Esophagus muscularis mucosa (tissue), 4 donors: ENCODE measurements at regions not wholly inside any gene's neighbourhood (a gene's known extent, or its start where the extent isn't known, plus 50 kb on each side); places are given as distances from the start of the nearest gene placed in this dataset.

Experiments used
- DNase-seq: peaks from one replicate; pipeline ENCODE4 v3.0.0-alpha.2; 2017; ENCODE audit errors: extremely low spot score
- H3K27ac ChIP-seq, 4 donors: fragments of 200-600 bp; sonication (generic); replicated peaks in 1 of 4; 1 replicate in 3 of 4; 2 replicates in 1 of 4; pipeline ENCODE4 v1.5.1; 2016 to 2019; ENCODE audit warnings: mild to moderate bottlenecking in 1 of 4
- H3K27me3 ChIP-seq, 4 donors: fragments of 200-600 bp; sonication (generic); one replicate each; pipeline versions ENCODE4 v1.5.1 to v1.6.0; 2016 to 2019
- H3K36me3 ChIP-seq, 4 donors: fragments of 200-600 bp; sonication (generic); one replicate each; pipeline ENCODE4 v1.5.1; 2016 to 2019
- H3K4me1 ChIP-seq, 4 donors: fragments of 200-600 bp; sonication (generic); one replicate each; pipeline ENCODE4 v1.5.1; 2016 to 2019
- H3K4me3 ChIP-seq, 4 donors: fragments of 200-600 bp; sonication (generic); 1 replicate in 2 of 4; 2 replicates in 2 of 4; pipeline ENCODE4 v1.5.1; 2016 to 2019; ENCODE audit warnings: mild to moderate bottlenecking in 4 of 4, moderate library complexity in 1 of 4
- H3K9me3 ChIP-seq, 4 donors: fragments of 200-600 bp; sonication (generic); 1 replicate in 3 of 4; 2 replicates in 1 of 4; pipeline ENCODE4 v1.5.1; 2016 to 2019
- EP300 ChIP-seq: sonication (generic); formaldehyde crosslinking; IDR thresholded peaks from one replicate; pipeline ENCODE4 v1.6.1; 2017; ENCODE audit warnings: antibody characterized with exemption
- POLR2A ChIP-seq: fragments of 450-650 bp; IDR thresholded peaks from one replicate; pipeline ENCODE4 v1.6.1; 2017; ENCODE audit warnings: antibody characterized with exemption, moderate library complexity, mild to moderate bottlenecking, low read depth
- POLR2AphosphoS5 ChIP-seq, 2 donors: sonication (generic); formaldehyde crosslinking; IDR thresholded peaks; one replicate each; pipeline ENCODE4 v1.6.1; 2017; ENCODE audit warnings: antibody characterized with exemption in 2 of 2
- WGBS: methylation state at CpG from one replicate; pipeline ENCODE4 v1.1.5; 2018; 5-methylcytosine and 5-hydroxymethylcytosine counted together
- intact Hi-C: fragments of 100-400 bp; cut with DNase I; formaldehyde crosslinking; loops from one replicate; pipeline ENCODE4 v1.15.1; 2023
- TF ChIP-seq, protein P1 (sequence below), 3 experiments: fragments of 200-600 bp in 2 of 3; fragments of 450-650 bp in 1 of 3; sonication (generic) in 2 of 3; IDR thresholded peaks; one replicate each; pipeline ENCODE4 v1.5.1; 2017 to 2019; ENCODE audit warnings: antibody characterized with exemption in 3 of 3, mild to moderate bottlenecking in 2 of 3, moderate library complexity in 1 of 3

GRCh38 chr2:147398996-147399395, 445.8 kb upstream of the ACVR2A start:
- H3K4me1 ChIP-seq = peaks cover 0 to 8% (median 0%) of the 10 kb centered on the region in 4 donors
- intact Hi-C loops = no loop called here
- no peaks in the 10 kb centered on the region for H3K9me3 ChIP-seq
- no peaks in the 10 kb centered on the region for H3K27me3 ChIP-seq
- H3K4me3 ChIP-seq = no peak overlapping the region
- H3K27ac ChIP-seq = no peak overlapping the region
- H3K36me3 ChIP-seq = no peaks in the 10 kb centered on the region
- DNase-seq = no peak
- 67% methylated on average over 2 of the region's 2 CpGs for WGBS
- TF ChIP-seq, protein P1, sequence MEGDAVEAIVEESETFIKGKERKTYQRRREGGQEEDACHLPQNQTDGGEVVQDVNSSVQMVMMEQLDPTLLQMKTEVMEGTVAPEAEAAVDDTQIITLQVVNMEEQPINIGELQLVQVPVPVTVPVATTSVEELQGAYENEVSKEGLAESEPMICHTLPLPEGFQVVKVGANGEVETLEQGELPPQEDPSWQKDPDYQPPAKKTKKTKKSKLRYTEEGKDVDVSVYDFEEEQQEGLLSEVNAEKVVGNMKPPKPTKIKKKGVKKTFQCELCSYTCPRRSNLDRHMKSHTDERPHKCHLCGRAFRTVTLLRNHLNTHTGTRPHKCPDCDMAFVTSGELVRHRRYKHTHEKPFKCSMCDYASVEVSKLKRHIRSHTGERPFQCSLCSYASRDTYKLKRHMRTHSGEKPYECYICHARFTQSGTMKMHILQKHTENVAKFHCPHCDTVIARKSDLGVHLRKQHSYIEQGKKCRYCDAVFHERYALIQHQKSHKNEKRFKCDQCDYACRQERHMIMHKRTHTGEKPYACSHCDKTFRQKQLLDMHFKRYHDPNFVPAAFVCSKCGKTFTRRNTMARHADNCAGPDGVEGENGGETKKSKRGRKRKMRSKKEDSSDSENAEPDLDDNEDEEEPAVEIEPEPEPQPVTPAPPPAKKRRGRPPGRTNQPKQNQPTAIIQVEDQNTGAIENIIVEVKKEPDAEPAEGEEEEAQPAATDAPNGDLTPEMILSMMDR (IDR thresholded peaks at IDR 0.05) = no peak
- TF ChIP-seq POLR2AphosphoS5 (IDR thresholded peaks at IDR 0.05) = peak in 1 of 2 donors; percentile 10

DNA sequence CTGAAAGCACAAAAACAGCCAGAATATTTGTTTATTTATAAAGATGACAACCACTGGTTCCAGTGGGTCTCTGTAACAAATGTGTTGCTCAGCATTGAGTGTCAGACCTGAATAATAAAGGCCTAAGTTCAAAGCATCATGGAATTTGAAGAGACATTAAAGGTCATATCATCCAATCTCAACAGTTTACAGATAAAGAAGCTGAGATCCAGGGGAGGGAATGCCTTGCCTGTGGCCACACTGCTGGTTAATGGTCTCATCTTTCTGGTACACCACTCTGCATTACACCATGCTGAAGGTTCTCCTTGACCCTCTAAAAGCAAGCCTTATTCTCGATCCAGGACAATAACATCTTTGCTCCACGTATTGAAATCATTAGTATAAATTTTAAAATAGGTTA, 446.5 kb upstream of the ACVR2A start:
- intact Hi-C loops = no loop called here
- 83% methylated on average over 2 of the region's 2 CpGs for WGBS
- TF ChIP-seq, protein P1 (IDR thresholded peaks at IDR 0.05) = no peak
- no peak for TF ChIP-seq POLR2A
- no peak for TF ChIP-seq POLR2AphosphoS5 (IDR thresholded peaks at IDR 0.05)
- no peak for TF ChIP-seq EP300
- Histone ChIP-seq H3K27me3 (no peaks in the 10 kb centered on the region), H3K36me3 (no peaks in the 10 kb centered on the region), H3K4me1 (peaks cover 0 to 8% (median 0%) of the 10 kb centered on the region in 4 donors), H3K9me3 (no peaks in the 10 kb centered on the region), H3K27ac (no peak overlapping the region), H3K4me3 (no peak overlapping the region)
- no peak for DNase-seq

- TF ChIP-seq POLR2A (no peak), POLR2AphosphoS5 (IDR thresholded peaks at IDR 0.05) (no peak), EP300 (no peak)
- TF ChIP-seq, protein P1 (IDR thresholded peaks at IDR 0.05) = no peak
- Histone ChIP-seq H3K27me3 (no peaks in the 10 kb centered on the region), H3K4me3 (no peak overlapping the region), H3K27ac (no peak overlapping the region), H3K9me3 (no peaks in the 10 kb centered on the region), H3K4me1 (peaks cover 0 to 8% (median 0%) of the 10 kb centered on the region in 4 donors), H3K36me3 (no peaks in the 10 kb centered on the region)
- DNase-seq = no peak
- 81% methylated on average over 3 of the region's 3 CpGs for WGBS
- intact Hi-C loops = no loop called here
Measured at GRCh38 chr2:147396890-147397289, 447.9 kb upstream of the ACVR2A start.

DNA sequence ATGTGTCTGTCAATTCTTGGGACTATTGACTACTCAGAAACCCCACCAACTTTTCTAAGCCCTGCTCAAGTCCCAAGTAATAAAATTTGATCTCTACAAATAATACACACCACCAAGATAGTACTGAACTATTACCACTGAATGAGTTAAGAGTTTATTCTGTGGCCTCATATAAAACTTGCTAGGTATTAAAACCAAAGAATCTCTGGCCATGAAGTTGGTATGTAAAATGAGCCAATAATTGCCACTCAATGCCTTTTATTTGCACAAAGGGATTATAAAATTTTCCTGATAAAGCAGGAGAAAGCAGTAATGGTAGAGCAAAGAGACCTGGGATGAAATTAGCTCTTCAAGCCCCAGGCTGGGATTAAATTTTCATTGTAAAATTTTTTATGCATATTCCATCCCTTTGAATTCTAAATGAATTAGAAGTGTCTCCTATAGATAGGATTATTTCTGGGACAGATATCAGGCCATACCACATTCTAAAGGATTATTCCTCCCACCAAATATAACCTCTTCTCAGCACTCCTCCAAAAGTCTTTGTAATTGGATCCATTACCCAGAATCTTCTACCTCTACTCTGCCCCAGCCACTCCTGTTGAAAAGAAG, 450.5 kb upstream of the ACVR2A start:
- no peaks in the 10 kb centered on the region for H3K27me3 ChIP-seq
- H3K4me3 ChIP-seq = no peak overlapping the region
- intact Hi-C loops = no loop called here
- no peak overlapping the region for H3K27ac ChIP-seq
- no peak for DNase-seq
- TF ChIP-seq POLR2AphosphoS5 (IDR thresholded peaks at IDR 0.05) (no peak), EP300 (no peak), POLR2A (no peak)
- TF ChIP-seq, protein P1 (IDR thresholded peaks at IDR 0.05) = no peak
- H3K9me3 ChIP-seq = no peaks in the 10 kb centered on the region
- H3K4me1 ChIP-seq = peaks cover 0 to 7% (median 0%) of the 10 kb centered on the region in 4 donors
- H3K36me3 ChIP-seq = no peaks in the 10 kb centered on the region

- 84% methylated on average over 3 of the region's 3 CpGs for WGBS
- intact Hi-C loops = no loop called here
- no peaks in the 10 kb centered on the region for H3K27me3 ChIP-seq
- H3K4me1 ChIP-seq = no peaks in the 10 kb centered on the region
- no peaks in the 10 kb centered on the region for H3K36me3 ChIP-seq
- TF ChIP-seq, protein P1 (IDR thresholded peaks at IDR 0.05) = no peak
- no peak for TF ChIP-seq EP300
- TF ChIP-seq POLR2A = no peak
- TF ChIP-seq POLR2AphosphoS5 (IDR thresholded peaks at IDR 0.05) = no peak
- no peak overlapping the region for H3K4me3 ChIP-seq
- DNase-seq = no peak
- H3K9me3 ChIP-seq = no peaks in the 10 kb centered on the region
- no peak overlapping the region for H3K27ac ChIP-seq
Measured at GRCh38 chr2:147392180-147392579, 452.6 kb upstream of the ACVR2A start.
